Gastroesophageal sphincter (tissue), 4 donors: ENCODE measurements at regions not wholly inside any gene's neighbourhood (a gene's known extent, or its start where the extent isn't known, plus 50 kb on each side); places are given as distances from the start of the nearest gene placed in this dataset.

Experiments used
- ATAC-seq: fragments of 150-250 bp; one replicate; pipeline ENCODE4 v1.9.1; 2016; ENCODE audit warnings: mild to moderate bottlenecking, moderate library complexity
- H3K27ac ChIP-seq, 4 donors: fragments of 200-600 bp; sonication (generic) in 3 of 4; 1 replicate in 3 of 4; 2 replicates in 1 of 4; pipeline ENCODE4 v1.5.1; 2016 to 2019
- H3K27me3 ChIP-seq: fragments of 200-600 bp; sonication (generic); one replicate; pipeline ENCODE4 v1.5.1; 2019
- H3K36me3 ChIP-seq, 2 donors: fragments of 200-600 bp; sonication (generic); one replicate each; pipeline ENCODE4 v1.5.1; 2019; ENCODE audit warnings: control low read depth in 1 of 2
- H3K4me1 ChIP-seq, 3 donors: fragments of 200-600 bp; sonication (generic); 1 replicate in 2 of 3; 2 replicates in 1 of 3; pipeline ENCODE4 v1.5.1; 2016 to 2019; ENCODE audit warnings: control low read depth in 2 of 3
- H3K4me3 ChIP-seq, 2 donors: fragments of 200-600 bp; sonication (generic); one replicate each; pipeline ENCODE4 v1.5.1; 2019; ENCODE audit warnings: mild to moderate bottlenecking in 1 of 2, moderate library complexity in 1 of 2
- H3K9me3 ChIP-seq, 3 donors: fragments of 200-600 bp; sonication (generic); one replicate each; pipeline ENCODE4 v1.5.1; 2017 to 2019; ENCODE audit warnings: control low read depth in 2 of 3
- EP300 ChIP-seq: sonication (generic); formaldehyde crosslinking; IDR thresholded peaks from one replicate; pipeline ENCODE4 v1.6.1; 2017; ENCODE audit warnings: antibody characterized with exemption, mild to moderate bottlenecking
- POLR2A ChIP-seq, 2 donors: fragments of 450-650 bp; IDR thresholded peaks; one replicate each; pipeline ENCODE4 v1.6.1; 2017; ENCODE audit warnings: antibody characterized with exemption in 2 of 2, mild to moderate bottlenecking in 2 of 2, moderate library complexity in 1 of 2
- POLR2AphosphoS5 ChIP-seq: sonication (generic); formaldehyde crosslinking; IDR thresholded peaks from one replicate; pipeline ENCODE4 v1.6.1; 2017; ENCODE audit warnings: antibody characterized with exemption
- WGBS, 2 donors: methylation state at CpG; one replicate each; pipeline ENCODE4 v1.1.5; 2018; ENCODE audit warnings: low coverage in 1 of 2; 5-methylcytosine and 5-hydroxymethylcytosine counted together
- TF ChIP-seq, protein P1 (sequence below), 4 experiments: fragments of 200-600 bp in 2 of 4; fragments of 450-650 bp in 2 of 4; sonication (generic) in 1 of 4; IDR thresholded peaks; one replicate each; pipeline ENCODE4 v1.5.1; 2017 to 2019; ENCODE audit warnings: antibody characterized with exemption in 4 of 4, mild to moderate bottlenecking in 2 of 4, moderate library complexity in 2 of 4

DNA sequence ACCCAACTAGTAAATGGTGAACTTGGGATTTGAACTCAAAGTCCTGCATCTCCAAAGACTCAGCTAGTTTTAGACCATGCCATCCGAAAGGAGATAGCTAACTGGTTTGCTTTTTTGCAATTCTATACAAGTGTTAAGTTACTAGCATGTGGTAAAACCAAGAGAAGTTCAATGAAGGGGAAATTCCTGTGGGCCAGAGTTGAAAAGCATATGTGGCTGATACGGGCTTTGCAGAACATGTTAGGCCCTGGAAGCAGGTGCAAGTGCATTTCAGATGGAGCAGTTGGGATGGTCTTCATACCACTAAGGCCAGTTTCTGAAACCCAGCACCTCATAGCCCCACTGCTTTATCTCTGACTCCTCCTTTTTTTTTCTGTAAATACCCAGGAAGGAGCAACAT, 620.9 kb downstream of the PLPP3 start:
- no peak overlapping the region for H3K4me3 ChIP-seq
- H3K27me3 ChIP-seq, result no peaks in the 10 kb centered on the region
- H3K4me1 ChIP-seq, result no peaks in the 10 kb centered on the region
- no peaks in the 10 kb centered on the region for H3K9me3 ChIP-seq
- no peaks in the 10 kb centered on the region for H3K36me3 ChIP-seq
- ATAC-seq, result no peak
- 92% methylated on average over 2 of the region's 2 CpGs; no CpG with 5 or more reads in 1 of the 2 donors for WGBS, 2 donors
- TF ChIP-seq, protein P1, sequence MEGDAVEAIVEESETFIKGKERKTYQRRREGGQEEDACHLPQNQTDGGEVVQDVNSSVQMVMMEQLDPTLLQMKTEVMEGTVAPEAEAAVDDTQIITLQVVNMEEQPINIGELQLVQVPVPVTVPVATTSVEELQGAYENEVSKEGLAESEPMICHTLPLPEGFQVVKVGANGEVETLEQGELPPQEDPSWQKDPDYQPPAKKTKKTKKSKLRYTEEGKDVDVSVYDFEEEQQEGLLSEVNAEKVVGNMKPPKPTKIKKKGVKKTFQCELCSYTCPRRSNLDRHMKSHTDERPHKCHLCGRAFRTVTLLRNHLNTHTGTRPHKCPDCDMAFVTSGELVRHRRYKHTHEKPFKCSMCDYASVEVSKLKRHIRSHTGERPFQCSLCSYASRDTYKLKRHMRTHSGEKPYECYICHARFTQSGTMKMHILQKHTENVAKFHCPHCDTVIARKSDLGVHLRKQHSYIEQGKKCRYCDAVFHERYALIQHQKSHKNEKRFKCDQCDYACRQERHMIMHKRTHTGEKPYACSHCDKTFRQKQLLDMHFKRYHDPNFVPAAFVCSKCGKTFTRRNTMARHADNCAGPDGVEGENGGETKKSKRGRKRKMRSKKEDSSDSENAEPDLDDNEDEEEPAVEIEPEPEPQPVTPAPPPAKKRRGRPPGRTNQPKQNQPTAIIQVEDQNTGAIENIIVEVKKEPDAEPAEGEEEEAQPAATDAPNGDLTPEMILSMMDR (IDR thresholded peaks at IDR 0.05), result no peak
- TF ChIP-seq POLR2AphosphoS5 (no peak), EP300 (no peak), POLR2A (IDR thresholded peaks at IDR 0.05) (no peak)
- H3K27ac ChIP-seq, result no peak overlapping the region

DNA sequence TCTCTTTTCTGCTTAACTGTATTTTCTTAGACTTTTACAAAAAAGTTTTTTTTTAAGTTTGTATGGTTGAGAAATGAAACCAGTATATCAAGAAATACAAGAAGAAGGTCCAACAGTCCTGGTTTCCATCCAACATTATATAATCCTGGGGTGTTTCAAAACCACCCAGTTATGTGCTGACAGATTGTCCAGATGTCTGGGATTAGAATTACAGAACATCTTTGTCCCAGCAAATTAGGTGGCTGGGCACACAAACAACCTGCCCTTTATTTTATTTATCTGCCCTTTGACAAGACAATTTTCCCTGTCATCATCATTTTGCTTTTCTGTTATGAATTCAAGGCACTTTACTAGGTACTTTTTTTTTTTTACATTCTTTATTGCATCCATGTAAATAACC, 622.1 kb downstream of the PLPP3 start:
- H3K36me3 ChIP-seq, result no peaks in the 10 kb centered on the region
- no peaks in the 10 kb centered on the region for H3K27me3 ChIP-seq
- H3K4me3 ChIP-seq, result no peak overlapping the region
- no peak overlapping the region for H3K27ac ChIP-seq
- H3K9me3 ChIP-seq, result no peaks in the 10 kb centered on the region
- no peaks in the 10 kb centered on the region for H3K4me1 ChIP-seq
- TF ChIP-seq EP300 (no peak), POLR2A (IDR thresholded peaks at IDR 0.05) (no peak), POLR2AphosphoS5 (no peak)
- no peak for ATAC-seq

DNA sequence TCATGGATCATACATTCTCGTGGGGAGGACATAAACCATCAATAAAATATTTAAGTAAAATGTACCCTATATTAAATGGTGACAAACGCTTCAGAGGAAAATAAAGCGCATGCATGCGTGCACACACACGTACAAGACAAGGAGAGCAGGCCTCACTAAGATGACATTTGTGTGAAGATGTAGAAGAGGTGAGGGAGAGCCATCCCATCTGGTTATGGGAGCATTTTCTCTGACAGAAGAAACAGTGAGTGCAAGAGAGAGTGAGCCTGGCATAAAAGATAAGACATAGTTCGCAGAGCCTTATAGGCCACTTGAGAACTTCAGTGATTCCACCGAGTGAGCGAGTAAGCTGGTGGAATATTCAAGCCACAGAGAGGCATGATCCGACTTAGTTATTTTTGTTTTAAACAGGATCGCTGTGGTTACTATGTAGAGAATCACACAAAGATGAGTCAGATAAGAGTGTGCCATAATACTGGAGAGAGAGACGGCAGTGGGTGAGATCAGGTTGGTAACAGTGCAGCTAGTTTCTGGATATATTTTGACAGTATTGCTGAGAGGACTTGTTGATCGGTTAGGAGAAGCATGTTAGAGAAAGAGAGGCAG, 624.2 kb downstream of the PLPP3 start:
- no peaks in the 10 kb centered on the region for H3K27me3 ChIP-seq
- H3K27ac ChIP-seq, result no peak overlapping the region
- H3K9me3 ChIP-seq, result no peaks in the 10 kb centered on the region
- no peaks in the 10 kb centered on the region for H3K36me3 ChIP-seq
- ATAC-seq, result no peak
- 88% methylated on average over 10 to 12 of the region's 12 CpGs for WGBS, 2 donors
- H3K4me3 ChIP-seq, result no peak overlapping the region
- H3K4me1 ChIP-seq, result no peaks in the 10 kb centered on the region
- TF ChIP-seq, protein P1 (IDR thresholded peaks at IDR 0.05), result no peak
- TF ChIP-seq EP300 (no peak), POLR2A (IDR thresholded peaks at IDR 0.05) (no peak), POLR2AphosphoS5 (no peak)

DNA sequence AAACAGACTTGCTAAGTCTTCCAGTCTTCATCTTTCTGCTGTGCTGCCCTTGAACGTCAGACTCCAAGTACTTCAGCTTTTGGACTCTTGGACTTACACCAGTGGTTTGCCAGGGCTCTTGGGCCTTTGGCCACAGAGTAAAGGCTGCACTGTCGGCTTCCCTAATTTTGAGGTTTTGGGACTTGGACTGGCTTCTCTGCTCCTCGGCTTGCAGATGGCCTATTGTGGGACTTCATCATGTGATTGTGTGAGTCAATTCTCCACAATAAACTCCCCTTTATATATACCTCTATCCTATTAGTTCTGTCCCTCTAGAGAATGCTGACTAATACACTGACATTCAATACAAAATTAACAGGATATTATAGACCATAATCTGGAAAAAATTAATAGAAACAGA, 628.1 kb downstream of the PLPP3 start:
- H3K9me3 ChIP-seq, result no peaks in the 10 kb centered on the region
- H3K27ac ChIP-seq, result no peak overlapping the region
- WGBS, 2 donors, result 73 to 75% methylated on average over 1 to 3 of the region's 3 CpGs
- TF ChIP-seq EP300 (no peak), POLR2A (IDR thresholded peaks at IDR 0.05) (no peak), POLR2AphosphoS5 (no peak)
- TF ChIP-seq, protein P1 (IDR thresholded peaks at IDR 0.05), result no peak
- no peak for ATAC-seq
- H3K4me1 ChIP-seq, result no peaks in the 10 kb centered on the region
- H3K27me3 ChIP-seq, result no peaks in the 10 kb centered on the region
- no peaks in the 10 kb centered on the region for H3K36me3 ChIP-seq
- no peak overlapping the region for H3K4me3 ChIP-seq

DNA sequence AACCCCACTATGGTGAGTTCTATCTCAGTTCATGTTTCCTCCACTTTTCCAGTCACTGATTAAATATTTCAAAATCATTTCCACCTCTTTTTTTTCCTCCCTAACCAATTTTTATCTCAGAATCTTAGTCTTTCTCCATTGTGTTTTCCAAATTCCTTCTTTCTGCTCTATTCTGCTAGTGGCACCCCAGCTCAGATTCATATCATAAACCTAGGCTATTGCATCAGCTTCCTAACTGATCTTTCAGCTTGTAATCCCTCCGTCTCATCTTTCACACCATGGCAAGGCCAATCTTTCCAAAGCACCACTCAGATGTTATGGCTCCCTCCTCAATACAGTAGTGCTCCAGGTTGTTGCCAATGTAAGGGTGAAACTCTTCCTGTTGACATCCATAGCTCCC, 631.9 kb downstream of the PLPP3 start:
- ATAC-seq, result no peak
- H3K27ac ChIP-seq, result no peak overlapping the region
- TF ChIP-seq EP300 (no peak), POLR2AphosphoS5 (no peak), POLR2A (IDR thresholded peaks at IDR 0.05) (no peak)
- TF ChIP-seq, protein P1 (IDR thresholded peaks at IDR 0.05), result no peak
- H3K27me3 ChIP-seq, result no peaks in the 10 kb centered on the region
- WGBS, 2 donors, result 85 to 89% methylated on average over 1 of the region's 1 CpG
- H3K4me3 ChIP-seq, result no peak overlapping the region
- H3K36me3 ChIP-seq, result no peaks in the 10 kb centered on the region
- H3K4me1 ChIP-seq, result no peaks in the 10 kb centered on the region
- no peaks in the 10 kb centered on the region for H3K9me3 ChIP-seq
